Thyroid gland (tissue), 4 donors: ENCODE measurements at regions not wholly inside any gene's neighbourhood (a gene's known extent, or its start where the extent isn't known, plus 50 kb on each side); places are given as distances from the start of the nearest gene placed in this dataset.

Source experiments
- POLR2A ChIP-seq, 2 donors: fragments of 450-650 bp; IDR thresholded peaks; one replicate each; pipeline ENCODE4 v1.6.1; 2017; ENCODE audit warnings: antibody characterized with exemption in 2 of 2, mild to moderate bottlenecking in 2 of 2, moderate library complexity in 1 of 2
- TF ChIP-seq, protein P1 (sequence below), 6 experiments: fragments of 200-600 bp in 3 of 6; fragments of 450-650 bp in 3 of 6; sonication (generic) in 3 of 6; IDR thresholded peaks; one replicate each; pipeline ENCODE4 v1.5.1; 2016 to 2019; ENCODE audit warnings: antibody characterized with exemption in 6 of 6, mild to moderate bottlenecking in 2 of 6, inconsistent platforms in 1 of 6, moderate library complexity in 1 of 6

DNA sequence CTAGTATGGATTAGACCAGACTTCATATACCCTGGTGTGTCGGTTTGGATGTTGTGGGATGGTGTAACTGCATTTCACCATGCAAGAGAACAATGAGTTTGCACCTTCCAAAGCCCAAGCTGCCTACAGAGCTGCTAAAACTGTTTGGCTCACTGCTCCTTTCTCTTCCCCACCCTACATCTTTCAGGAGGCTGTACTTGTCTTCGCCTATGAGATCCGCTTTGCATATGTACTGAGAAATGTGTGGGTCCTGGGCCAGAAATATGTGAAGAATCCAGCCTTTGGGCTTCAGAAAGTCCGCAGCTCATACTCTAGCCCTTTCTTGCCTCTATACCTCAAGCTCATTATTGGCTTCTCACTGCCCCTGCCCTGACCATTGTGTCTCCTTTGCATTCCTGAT is 1060.0 kb downstream of the NTRK3 start:
- TF ChIP-seq POLR2A (IDR thresholded peaks at IDR 0.05), result no peak
- TF ChIP-seq, protein P1, sequence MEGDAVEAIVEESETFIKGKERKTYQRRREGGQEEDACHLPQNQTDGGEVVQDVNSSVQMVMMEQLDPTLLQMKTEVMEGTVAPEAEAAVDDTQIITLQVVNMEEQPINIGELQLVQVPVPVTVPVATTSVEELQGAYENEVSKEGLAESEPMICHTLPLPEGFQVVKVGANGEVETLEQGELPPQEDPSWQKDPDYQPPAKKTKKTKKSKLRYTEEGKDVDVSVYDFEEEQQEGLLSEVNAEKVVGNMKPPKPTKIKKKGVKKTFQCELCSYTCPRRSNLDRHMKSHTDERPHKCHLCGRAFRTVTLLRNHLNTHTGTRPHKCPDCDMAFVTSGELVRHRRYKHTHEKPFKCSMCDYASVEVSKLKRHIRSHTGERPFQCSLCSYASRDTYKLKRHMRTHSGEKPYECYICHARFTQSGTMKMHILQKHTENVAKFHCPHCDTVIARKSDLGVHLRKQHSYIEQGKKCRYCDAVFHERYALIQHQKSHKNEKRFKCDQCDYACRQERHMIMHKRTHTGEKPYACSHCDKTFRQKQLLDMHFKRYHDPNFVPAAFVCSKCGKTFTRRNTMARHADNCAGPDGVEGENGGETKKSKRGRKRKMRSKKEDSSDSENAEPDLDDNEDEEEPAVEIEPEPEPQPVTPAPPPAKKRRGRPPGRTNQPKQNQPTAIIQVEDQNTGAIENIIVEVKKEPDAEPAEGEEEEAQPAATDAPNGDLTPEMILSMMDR (IDR thresholded peaks at IDR 0.05), result no peak
